ENCODE measurements at regions not wholly inside any gene's neighbourhood (a gene's known extent, or its start where the extent isn't known, plus 50 kb on each side); places are given as distances from the start of the nearest gene placed in this dataset.

- TF ChIP-seq CTCF (IDR thresholded peaks at IDR 0.05) (no peak), EZH2 (IDR thresholded peaks at IDR 0.05) (no peak)
These were observed 211.7 kb downstream of the ZNF674 start for GRCh38 chrX:46333550-46333949.

Measured in neural progenitor cell (in vitro differentiated cells).